Peyer's patch (tissue), 4 donors: ENCODE measurements at regions not wholly inside any gene's neighbourhood (a gene's known extent, or its start where the extent isn't known, plus 50 kb on each side); places are given as distances from the start of the nearest gene placed in this dataset.

Experiments
- CTCF ChIP-seq, 6 experiments: fragments of 450-650 bp in 4 of 6; fragments of 200-600 bp in 2 of 6; sonication (generic) in 1 of 6; IDR thresholded peaks; one replicate each; pipeline ENCODE4 v1.5.1; 2017 to 2019; ENCODE audit warnings: antibody characterized with exemption in 6 of 6, mild to moderate bottlenecking in 3 of 6, moderate library complexity in 1 of 6
- POLR2A ChIP-seq, 2 donors: fragments of 450-650 bp; IDR thresholded peaks; one replicate each; pipeline ENCODE4 v1.5.1; 2017; ENCODE audit warnings: antibody characterized with exemption in 2 of 2, mild to moderate bottlenecking in 2 of 2, moderate library complexity in 2 of 2

- TF ChIP-seq CTCF (IDR thresholded peaks at IDR 0.05): no peak
- TF ChIP-seq POLR2A (IDR thresholded peaks at IDR 0.05): no peak
Observed at GRCh38 chr11:128061281-128061871, 526.0 kb downstream of the ETS1 start.
